Stomach (tissue), 4 donors: ENCODE measurements at regions not wholly inside any gene's neighbourhood (a gene's known extent, or its start where the extent isn't known, plus 50 kb on each side); places are given as distances from the start of the nearest gene placed in this dataset.

Source experiments
- CTCF ChIP-seq, 7 experiments: fragments of 450-650 bp in 4 of 7; fragments of 200-600 bp in 3 of 7; sonication (generic) in 3 of 7; IDR thresholded peaks; one replicate each; pipeline ENCODE4 v1.5.1; 2016 to 2019; ENCODE audit warnings: antibody characterized with exemption in 7 of 7, control low read depth in 2 of 7, mild to moderate bottlenecking in 1 of 7
- EP300 ChIP-seq: sonication (generic); formaldehyde crosslinking; IDR thresholded peaks from one replicate; pipeline ENCODE4 v1.6.1; 2017; ENCODE audit warnings: antibody characterized with exemption
- POLR2A ChIP-seq, 4 donors: fragments of 450-650 bp; IDR thresholded peaks; one replicate each; pipeline ENCODE4 v1.6.1; 2016; ENCODE audit warnings: antibody characterized with exemption in 4 of 4, control low read depth in 2 of 4, mild to moderate bottlenecking in 1 of 4, moderate library complexity in 1 of 4
- POLR2AphosphoS5 ChIP-seq, 3 donors: sonication (generic); formaldehyde crosslinking; IDR thresholded peaks; one replicate each; pipeline ENCODE4 v1.6.1; 2016; ENCODE audit warnings: antibody characterized with exemption in 3 of 3

GRCh38 chr9:89748021-89748670 lies 143.3 kb downstream of the GADD45G start:
- TF ChIP-seq CTCF (IDR thresholded peaks at IDR 0.05) (no peak), POLR2A (IDR thresholded peaks at IDR 0.05) (no peak), EP300 (no peak), POLR2AphosphoS5 (IDR thresholded peaks at IDR 0.05) (no peak)
